Daoy (cell line): ENCODE measurements at regions not wholly inside any gene's neighbourhood (a gene's known extent, or its start where the extent isn't known, plus 50 kb on each side); places are given as distances from the start of the nearest gene placed in this dataset.

Source experiments
- DNase-seq: peaks from one replicate; pipeline ENCODE4 v3.0.0-alpha.2; 2015; ENCODE audit warnings: low read depth

GRCh38 chr2:215770668-215771067, 242.7 kb downstream of the MREG start:
- DNase-seq = no peak

- no peak for DNase-seq
These were observed 244.1 kb downstream of the MREG start for GRCh38 chr2:215769246-215769645.

GRCh38 chr2:215767625-215768024, 245.7 kb downstream of the MREG start:
- no peak for DNase-seq

GRCh38 chr2:215765729-215766360, 247.5 kb downstream of the MREG start:
- no peak for DNase-seq

- peak; percentile 80 for DNase-seq
These were observed 248.8 kb downstream of the MREG start for GRCh38 chr2:215764441-215765048.

DNA sequence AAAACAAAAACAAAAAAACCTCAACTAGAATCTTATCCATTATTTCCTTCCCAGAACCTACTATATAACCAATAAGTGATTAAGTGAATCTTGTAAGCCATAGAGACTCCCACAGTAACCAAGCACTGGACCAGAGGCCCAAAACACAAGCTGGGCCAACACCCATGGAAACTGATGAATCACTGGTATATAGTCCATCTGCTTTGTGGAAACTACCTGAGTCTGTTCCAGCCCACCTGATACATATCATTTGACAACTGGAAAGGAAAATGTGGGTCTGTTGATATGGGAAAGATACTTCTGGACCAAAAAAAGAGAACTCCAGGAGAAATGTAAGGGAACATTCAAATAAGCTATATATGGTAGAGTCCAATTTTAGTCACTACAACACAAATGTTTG, 252.8 kb downstream of the MREG start:
- DNase-seq = no peak

- DNase-seq = no peak
These were observed 253.3 kb downstream of the MREG start for GRCh38 chr2:215760091-215760490.

DNA sequence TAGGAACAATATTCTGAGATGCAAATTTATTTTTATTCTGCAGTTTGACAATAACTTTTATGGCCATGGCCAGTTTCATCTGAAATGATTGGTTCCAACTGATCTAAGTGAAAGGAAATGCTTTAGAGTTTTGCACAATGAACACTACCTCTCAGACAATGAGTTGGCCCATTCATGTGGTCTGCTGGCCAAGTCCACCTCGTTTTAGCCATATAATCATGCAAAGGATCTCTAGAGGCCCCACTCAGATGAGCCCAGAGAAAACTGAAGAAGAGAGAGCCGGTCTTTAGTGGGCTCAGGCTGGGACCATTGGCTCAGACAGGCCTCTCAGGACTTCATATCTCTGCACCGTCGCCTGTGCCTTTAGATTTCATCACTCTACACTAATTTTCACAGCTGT, 254.7 kb downstream of the MREG start:
- no peak for DNase-seq

- no peak for DNase-seq
These were observed 257.0 kb downstream of the MREG start for GRCh38 chr2:215756346-215756730.

- DNase-seq = no peak
These were observed 257.6 kb downstream of the MREG start for GRCh38 chr2:215755641-215756345.

DNA sequence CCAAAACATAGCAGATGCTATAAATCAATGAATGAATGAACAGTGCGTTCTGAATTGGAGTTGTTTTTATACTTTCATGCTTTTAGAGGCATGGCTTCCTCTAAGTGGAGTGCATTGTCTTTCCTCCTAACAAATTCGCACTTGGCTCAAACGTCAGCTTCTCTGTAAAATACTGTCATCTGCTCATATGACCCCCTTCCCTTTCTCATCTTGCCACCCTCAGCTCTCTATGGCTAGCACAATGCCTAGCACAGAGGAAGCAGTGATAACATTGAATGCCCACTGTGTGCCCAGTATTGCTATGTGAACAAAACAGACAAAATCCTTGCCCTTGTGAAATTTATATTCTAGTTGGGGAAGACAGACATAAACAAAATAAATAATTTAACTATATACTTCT, 258.8 kb downstream of the MREG start:
- no peak for DNase-seq

GRCh38 chr2:215753808-215754207, 259.5 kb downstream of the MREG start:
- DNase-seq = no peak

DNA sequence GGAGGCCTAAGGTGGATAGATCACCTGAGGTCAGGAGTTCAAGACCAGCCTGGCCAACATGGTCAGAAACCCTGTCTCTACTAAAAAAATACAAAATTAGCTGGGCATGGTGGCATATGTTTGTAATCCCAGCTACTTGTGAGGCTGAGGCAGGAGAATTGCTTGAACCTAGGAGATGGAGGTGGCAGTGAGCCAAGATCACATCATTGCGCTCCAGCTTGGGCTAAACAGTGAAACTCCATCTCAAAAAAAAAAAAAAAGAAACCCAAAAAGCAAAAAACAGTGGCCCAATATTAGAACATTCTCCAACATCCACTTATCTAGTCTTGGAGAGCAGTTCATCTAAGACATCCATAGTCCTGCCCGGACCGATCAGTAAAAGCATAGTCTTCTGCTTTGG, 260.4 kb downstream of the MREG start:
- DNase-seq = no peak

- no peak for DNase-seq
These were observed 260.9 kb downstream of the MREG start for GRCh38 chr2:215752436-215752835.

DNA sequence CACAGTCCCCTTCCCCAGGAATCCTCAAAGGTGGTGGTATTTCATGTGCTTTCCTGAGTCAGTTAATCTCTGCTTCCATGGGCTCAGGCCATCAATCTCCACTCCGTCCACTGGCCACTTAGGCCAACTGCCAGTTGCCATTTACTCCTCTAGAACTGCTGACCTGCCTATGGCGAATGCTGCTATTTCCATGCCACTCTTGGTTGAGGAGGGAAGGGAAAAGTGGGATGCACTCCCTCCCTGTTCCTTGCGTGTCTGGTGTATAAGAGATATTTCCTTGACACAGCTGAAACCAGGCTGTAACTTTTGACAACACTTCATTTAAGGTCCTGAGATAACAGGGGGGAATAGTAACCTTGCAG, 261.5 kb downstream of the MREG start:
- DNase-seq = no peak

- DNase-seq = peak; percentile 86
These were observed 262.0 kb downstream of the MREG start for GRCh38 chr2:215751200-215751910.

- DNase-seq = no peak
These were observed 262.6 kb downstream of the MREG start for GRCh38 chr2:215750763-215751162.

- DNase-seq = no peak
These were observed 264.0 kb downstream of the MREG start for GRCh38 chr2:215749092-215749957.

DNA sequence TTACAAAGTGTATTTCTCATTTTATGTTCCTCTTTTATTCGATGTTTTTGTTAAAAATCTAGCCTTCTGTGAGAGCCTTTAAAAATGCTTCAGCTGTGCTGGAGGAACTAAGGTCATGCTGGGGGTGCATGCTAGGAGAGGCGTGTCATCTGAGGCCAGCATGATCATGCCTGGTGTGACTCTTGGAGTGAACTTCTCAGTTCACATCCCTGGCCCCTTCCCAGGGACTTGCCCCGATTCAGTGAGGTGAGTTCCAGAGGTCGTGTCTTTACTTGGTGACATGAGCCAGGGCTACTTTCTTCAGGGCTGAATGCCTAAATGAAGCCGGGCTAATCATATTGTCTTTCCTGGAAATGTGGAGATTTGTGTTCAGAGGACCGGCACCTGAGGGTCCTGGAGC, 264.9 kb downstream of the MREG start:
- no peak for DNase-seq

GRCh38 chr2:215746887-215747615, 266.3 kb downstream of the MREG start:
- no peak for DNase-seq

GRCh38 chr2:215746226-215746886, 267.0 kb downstream of the MREG start:
- no peak for DNase-seq
